Ascending aorta (tissue), 2 donors: ENCODE measurements at regions not wholly inside any gene's neighbourhood (a gene's known extent, or its start where the extent isn't known, plus 50 kb on each side); places are given as distances from the start of the nearest gene placed in this dataset.
"Not testable (repeated sequence)": the region's sequence is repeated elsewhere in the genome, so short reads cannot be mapped to it uniquely, and the experiment has no call there.

ENCODE experiments used
- DNase-seq, 2 donors: peaks; one replicate each; pipeline ENCODE4 v3.0.0-alpha.2; 2019; ENCODE audit warnings: low spot score in 2 of 2
- H3K27ac ChIP-seq, 2 donors: fragments of 200-600 bp; sonication (generic); one replicate each; pipeline ENCODE4 v1.5.1; 2016 to 2017; ENCODE audit warnings: mild to moderate bottlenecking in 1 of 2
- H3K27me3 ChIP-seq: fragments of 200-600 bp; sonication (generic); one replicate; pipeline ENCODE4 v1.5.1; 2017
- H3K36me3 ChIP-seq, 2 donors: fragments of 200-600 bp; sonication (generic); one replicate each; pipeline ENCODE4 v1.5.1; 2016
- H3K4me1 ChIP-seq, 2 donors: fragments of 200-600 bp; sonication (generic); one replicate each; pipeline ENCODE4 v1.5.1; 2016 to 2017; ENCODE audit warnings: mild to moderate bottlenecking in 1 of 2
- H3K4me3 ChIP-seq, 2 donors: fragments of 200-600 bp; sonication (generic); one replicate each; pipeline ENCODE4 v1.5.1; 2016 to 2017; ENCODE audit warnings: mild to moderate bottlenecking in 1 of 2
- H3K9me3 ChIP-seq, 2 donors: fragments of 200-600 bp; sonication (generic); one replicate each; pipeline ENCODE4 v1.5.1; 2016
- intact Hi-C: fragments of 100-400 bp; cut with DNase I; formaldehyde crosslinking; loops from one replicate; pipeline ENCODE4 v1.15.1; 2023
- TF ChIP-seq, protein P1 (sequence below), 3 experiments: fragments of 200-600 bp in 2 of 3; fragments of 450-650 bp in 1 of 3; sonication (generic) in 2 of 3; IDR thresholded peaks; one replicate each; pipeline ENCODE4 v1.5.1; 2016 to 2019; ENCODE audit warnings: antibody characterized with exemption in 3 of 3, mild to moderate bottlenecking in 1 of 3, moderate library complexity in 1 of 3

DNA sequence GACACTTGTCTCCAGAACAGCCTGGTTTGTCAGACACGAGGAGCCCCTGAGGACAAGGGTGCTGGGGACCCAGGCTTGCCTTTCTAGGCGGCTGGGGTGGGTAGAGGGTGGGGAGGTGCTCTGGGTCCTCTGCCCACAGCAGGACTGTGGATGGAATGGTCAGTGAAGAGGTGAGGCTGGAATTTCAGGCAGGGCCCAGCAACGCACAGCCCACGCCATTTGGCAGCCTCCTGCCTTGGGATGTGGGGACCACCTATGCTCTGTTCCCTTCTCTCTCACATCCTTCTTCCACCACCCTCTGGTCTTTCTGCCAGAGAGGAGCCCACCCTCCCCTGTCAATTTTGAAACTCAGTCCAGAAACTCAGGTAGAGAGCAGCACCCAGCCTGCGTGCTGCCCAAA is 103.2 kb downstream of the CXCL12 start:
- DNase-seq = no peak
- intact Hi-C loops = no loop called here
- no peaks in the 10 kb centered on the region for H3K36me3 ChIP-seq
- H3K9me3 ChIP-seq = no peaks in the 10 kb centered on the region
- no peak overlapping the region for H3K4me3 ChIP-seq
- no peaks in the 10 kb centered on the region for H3K4me1 ChIP-seq
- TF ChIP-seq, protein P1, sequence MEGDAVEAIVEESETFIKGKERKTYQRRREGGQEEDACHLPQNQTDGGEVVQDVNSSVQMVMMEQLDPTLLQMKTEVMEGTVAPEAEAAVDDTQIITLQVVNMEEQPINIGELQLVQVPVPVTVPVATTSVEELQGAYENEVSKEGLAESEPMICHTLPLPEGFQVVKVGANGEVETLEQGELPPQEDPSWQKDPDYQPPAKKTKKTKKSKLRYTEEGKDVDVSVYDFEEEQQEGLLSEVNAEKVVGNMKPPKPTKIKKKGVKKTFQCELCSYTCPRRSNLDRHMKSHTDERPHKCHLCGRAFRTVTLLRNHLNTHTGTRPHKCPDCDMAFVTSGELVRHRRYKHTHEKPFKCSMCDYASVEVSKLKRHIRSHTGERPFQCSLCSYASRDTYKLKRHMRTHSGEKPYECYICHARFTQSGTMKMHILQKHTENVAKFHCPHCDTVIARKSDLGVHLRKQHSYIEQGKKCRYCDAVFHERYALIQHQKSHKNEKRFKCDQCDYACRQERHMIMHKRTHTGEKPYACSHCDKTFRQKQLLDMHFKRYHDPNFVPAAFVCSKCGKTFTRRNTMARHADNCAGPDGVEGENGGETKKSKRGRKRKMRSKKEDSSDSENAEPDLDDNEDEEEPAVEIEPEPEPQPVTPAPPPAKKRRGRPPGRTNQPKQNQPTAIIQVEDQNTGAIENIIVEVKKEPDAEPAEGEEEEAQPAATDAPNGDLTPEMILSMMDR (IDR thresholded peaks at IDR 0.05) = no peak
- no peaks in the 10 kb centered on the region for H3K27me3 ChIP-seq
- peak overlapping the region; percentile 70 to 74 for H3K27ac ChIP-seq

DNA sequence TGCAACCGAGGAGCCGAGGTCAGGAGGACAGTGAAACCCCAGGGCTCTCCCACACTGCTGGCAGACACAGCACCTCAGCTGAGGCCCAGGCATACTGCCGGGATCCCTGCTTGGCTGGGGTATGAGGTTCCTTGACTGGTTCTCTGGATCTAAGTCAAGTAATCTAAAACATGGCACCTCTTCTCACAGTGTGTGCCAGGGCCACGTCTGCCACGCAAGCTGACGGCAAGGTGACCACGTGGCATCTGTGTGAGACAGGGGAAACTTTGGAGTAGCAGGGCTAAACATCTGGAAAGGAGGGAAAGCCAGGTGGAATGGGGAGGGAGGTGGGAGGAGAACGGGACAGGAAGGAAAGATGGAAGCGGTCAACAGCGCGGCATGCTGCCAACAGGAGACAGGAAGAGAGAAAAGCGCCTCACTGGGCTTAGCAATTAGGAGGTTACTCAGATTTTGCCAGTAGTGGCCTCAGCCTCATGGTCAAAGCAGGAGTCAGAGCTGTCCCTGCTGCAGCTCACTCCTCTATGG is 103.7 kb downstream of the CXCL12 start:
- Histone ChIP-seq H3K9me3 (no peaks in the 10 kb centered on the region), H3K4me1 (no peaks in the 10 kb centered on the region), H3K36me3 (no peaks in the 10 kb centered on the region), H3K27me3 (no peaks in the 10 kb centered on the region), H3K27ac (peak overlapping the region; percentile 70 to 74), H3K4me3 (peak overlapping the region in 1 of 2 donors; percentile 21)
- TF ChIP-seq, protein P1 (IDR thresholded peaks at IDR 0.05) = no peak
- intact Hi-C loops = no loop called here
- DNase-seq = peak in 1 of 2 donors; percentile 74

DNA sequence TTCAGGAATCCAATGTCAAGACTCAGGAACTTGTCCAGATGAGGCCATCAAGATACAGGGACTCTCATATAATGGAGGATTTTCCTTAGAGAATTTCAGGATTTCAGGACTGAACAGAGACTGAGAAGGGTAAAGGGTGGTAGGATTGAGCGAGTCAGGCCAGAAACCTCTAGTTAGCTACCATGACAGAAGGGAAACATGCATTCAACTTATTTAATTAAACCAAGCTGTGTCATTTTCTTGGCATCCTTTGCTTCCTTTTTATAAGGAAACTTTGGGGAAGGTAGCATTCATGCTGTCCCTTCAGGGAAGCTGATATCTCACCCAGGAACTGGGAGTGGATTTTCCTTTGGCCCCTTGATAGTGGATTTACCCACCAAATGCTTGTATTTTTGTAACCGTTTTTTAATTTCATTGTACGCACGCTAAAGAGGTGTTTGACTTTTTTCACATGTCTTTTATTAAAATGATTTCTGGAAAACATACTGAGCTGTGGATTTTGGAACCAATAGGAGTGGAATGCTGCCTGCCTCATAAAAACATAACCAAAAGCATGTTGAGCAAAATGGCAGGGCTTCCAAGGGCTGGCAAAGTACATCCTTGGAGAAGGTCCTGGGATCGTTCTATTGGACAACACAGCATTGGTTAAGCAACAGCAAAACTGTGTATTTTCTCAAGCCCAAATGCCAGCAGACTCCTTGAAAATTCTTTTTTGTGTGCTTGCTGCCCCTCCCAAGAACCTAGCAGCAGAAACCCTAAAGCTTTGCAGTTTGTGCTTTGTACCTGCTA is 104.5 kb downstream of the CXCL12 start:
- H3K27ac ChIP-seq = peak overlapping the region; percentile 70 to 74
- H3K27me3 ChIP-seq = no peaks in the 10 kb centered on the region
- H3K4me3 ChIP-seq = peak overlapping the region in 1 of 2 donors; percentile 21
- no peaks in the 10 kb centered on the region for H3K36me3 ChIP-seq
- no peak for DNase-seq
- intact Hi-C loops = no loop called here
- TF ChIP-seq, protein P1 (IDR thresholded peaks at IDR 0.05) = no peak
- no peaks in the 10 kb centered on the region for H3K4me1 ChIP-seq
- H3K9me3 ChIP-seq = no peaks in the 10 kb centered on the region

DNA sequence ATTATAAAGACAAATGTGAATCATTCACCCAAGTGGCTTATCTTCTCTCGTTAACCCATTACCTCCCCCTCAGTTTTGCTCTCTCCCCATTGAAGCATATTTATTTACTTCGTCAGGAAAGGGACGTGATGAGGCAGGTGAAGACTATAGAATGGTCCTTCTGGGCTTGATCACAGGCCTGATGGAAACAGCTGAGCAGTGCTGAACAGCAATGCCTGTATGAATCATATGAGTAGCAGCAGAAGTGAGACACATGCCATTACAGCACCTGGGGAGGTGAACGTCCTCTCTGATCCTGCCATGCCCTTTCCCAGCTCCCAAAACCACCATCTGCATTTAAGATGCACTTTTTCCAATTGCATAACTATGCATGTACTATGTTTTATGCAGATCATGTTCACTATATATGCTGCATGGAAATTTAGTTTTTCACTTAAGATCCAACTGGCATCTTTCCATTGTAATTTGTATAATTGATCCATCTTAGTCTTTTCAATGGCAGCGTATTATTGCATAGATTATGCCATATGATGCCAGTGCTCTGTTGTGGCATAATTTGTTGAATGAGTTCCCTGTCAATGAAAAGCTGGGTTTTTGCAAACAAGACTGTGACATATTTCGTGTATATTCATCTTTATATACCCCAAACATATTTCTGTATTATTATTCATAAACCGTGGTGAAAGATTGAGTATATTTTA is 105.3 kb downstream of the CXCL12 start:
- TF ChIP-seq, protein P1 (IDR thresholded peaks at IDR 0.05) = no peak
- intact Hi-C loops = no loop called here

DNA sequence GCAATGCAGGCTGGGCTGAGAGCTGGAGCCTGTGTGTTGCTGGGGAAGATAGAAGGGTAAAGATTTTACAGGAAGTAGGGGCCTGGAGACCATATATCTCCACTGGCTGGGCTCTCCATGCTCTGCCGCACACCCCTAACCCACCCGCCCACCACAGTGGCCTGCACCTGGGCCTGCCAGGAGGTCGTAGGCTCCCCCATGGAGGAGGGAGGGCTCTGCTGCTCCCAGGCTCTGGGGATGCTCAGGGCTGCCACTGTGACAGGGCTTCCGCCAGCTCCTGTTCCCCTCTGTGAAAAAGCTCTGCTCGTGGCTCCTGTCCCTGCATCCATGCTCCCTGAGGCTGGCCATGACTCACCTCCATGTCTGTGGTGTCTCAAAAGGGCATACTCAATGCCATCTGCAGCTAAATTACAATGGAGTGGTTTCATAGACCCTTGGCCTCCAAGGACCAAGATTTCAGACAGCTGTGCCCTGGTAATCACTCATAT is 106.0 kb downstream of the CXCL12 start:
- Histone ChIP-seq H3K9me3 (no peaks in the 10 kb centered on the region), H3K27me3 (no peaks in the 10 kb centered on the region), H3K4me1 (no peaks in the 10 kb centered on the region), H3K27ac (no peak overlapping the region), H3K4me3 (no peak overlapping the region), H3K36me3 (no peaks in the 10 kb centered on the region)
- TF ChIP-seq, protein P1 (IDR thresholded peaks at IDR 0.05) = no peak
- intact Hi-C loops = no loop called here
- no peak for DNase-seq

More for the DNA sequence above, 105.3 kb downstream of the CXCL12 start:
- no peaks in the 10 kb centered on the region for H3K4me1 ChIP-seq
- no peaks in the 10 kb centered on the region for H3K9me3 ChIP-seq
- no peaks in the 10 kb centered on the region for H3K36me3 ChIP-seq
- peak overlapping the region; percentile 70 to 74 for H3K27ac ChIP-seq
- H3K4me3 ChIP-seq = no peak overlapping the region
- H3K27me3 ChIP-seq = no peaks in the 10 kb centered on the region
- no peak for DNase-seq

DNA sequence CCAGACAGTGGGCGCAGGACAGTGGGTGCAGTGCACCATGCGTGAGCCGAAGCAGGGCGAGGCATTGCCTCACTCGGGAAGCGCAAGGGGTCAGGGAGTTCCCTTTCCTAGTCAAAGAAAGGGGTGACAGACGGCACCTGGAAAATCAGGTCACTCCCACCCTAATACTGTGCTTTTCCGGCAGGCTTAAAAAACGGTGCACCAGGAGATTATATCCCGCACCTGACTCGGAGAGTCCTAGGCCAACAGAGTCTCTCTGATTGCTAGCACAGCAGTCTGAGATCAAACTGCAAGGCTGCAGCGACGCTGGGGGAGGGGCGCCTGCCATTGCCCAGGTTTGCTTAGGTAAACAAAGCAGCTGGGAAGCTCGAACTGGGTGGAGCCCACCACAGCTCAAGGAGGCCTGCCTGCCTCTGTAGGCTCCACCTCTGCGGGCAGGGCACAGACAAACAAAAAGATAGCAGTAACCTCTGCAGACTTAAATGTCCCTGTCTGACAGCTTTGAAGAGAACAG is 116.4 kb downstream of the CXCL12 start:
- not testable (repeated sequence) for DNase-seq

More for the DNA sequence above, 116.4 kb downstream of the CXCL12 start:
- H3K27ac ChIP-seq, H3K4me3 ChIP-seq, H3K9me3 ChIP-seq, H3K36me3 ChIP-seq, intact Hi-C loops, H3K4me1 ChIP-seq, H3K27me3 ChIP-seq: not testable (repeated sequence)
